ENCODE measurements at regions not wholly inside any gene's neighbourhood (a gene's known extent, or its start where the extent isn't known, plus 50 kb on each side); places are given as distances from the start of the nearest gene placed in this dataset.

DNA sequence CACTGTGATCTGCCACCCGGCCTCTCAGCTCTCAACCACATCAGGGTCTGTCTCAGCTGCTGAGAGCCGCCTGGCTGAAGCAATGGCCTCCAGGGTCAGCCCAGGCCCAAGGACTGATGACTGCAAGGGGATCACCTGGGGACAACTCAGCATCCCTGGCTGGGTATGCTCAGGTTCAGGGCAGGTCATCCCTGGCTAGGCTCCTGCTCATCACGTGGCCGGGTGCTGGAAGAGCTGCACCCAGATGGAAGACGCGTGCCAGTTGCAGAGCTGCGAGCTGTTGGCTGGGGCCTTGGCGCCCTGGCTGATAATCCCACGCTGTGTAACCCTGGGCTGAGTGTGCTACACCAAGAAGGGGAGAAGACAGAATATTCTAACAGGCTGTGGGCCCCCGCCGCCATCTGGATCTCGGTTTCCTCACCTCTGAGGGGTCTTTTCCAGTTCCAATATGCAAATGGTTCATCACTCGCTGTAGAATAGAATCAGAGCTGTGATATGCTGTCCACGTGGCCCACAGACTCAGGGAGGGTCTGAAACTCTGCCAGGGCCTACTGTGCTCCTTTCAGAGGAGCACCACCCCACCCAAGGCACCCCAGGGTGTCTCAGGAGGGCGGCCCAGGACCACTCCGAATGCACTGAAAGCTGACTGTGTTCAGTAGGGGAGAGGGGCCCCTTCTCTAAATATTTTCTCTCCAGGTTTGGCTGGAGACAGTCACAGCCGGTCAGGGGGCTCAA, 338.8 kb downstream of the BCOR start:
- ATAC-seq (no peak), DNase-seq (ENCODE audit: low read depth, low spot score) (no peak)
- no TSS peak for BruUV-seq (replicated peaks)
- Histone ChIP-seq H3K4me3 (replicated peaks in 1 of 2; ENCODE audit: low read depth in 1 of 2, low read length in 2 of 2) (no peak overlapping the region), H3K9me3 (ENCODE audit: control insufficient read depth in 1 of 2, insufficient read depth in 1 of 2, low read depth in 1 of 2, low read length in 2 of 2) (no peaks in the 10 kb centered on the region), H4K20me1 (ENCODE audit: insufficient read depth) (no peaks in the 10 kb centered on the region), H3K4me1 (ENCODE audit: control insufficient read depth in 1 of 2, insufficient read depth in 2 of 2, low read length in 2 of 2) (peaks cover 15 to 20% of the 10 kb centered on the region in 2 experiments; a peak in 3 of 4 replicates), H3K9ac (ENCODE audit: low read length) (no peak overlapping the region), H2AFZ (ENCODE audit: low read depth, low read length, poor library complexity, severe bottlenecking) (no peak overlapping the region), H3K4me2 (ENCODE audit: low read length) (no peak overlapping the region), H3K9me2 (ENCODE audit: insufficient read depth) (no peaks in the 10 kb centered on the region), H3K36me3 (ENCODE audit: control insufficient read depth in 1 of 2, insufficient read depth in 2 of 2, low read length in 2 of 2) (no peaks in the 10 kb centered on the region), H3K79me2 (ENCODE audit: insufficient read depth, low read length) (no peaks in the 10 kb centered on the region), H3K27ac (ENCODE audit: low read depth, low read length) (no peak overlapping the region), H3K27me3 (ENCODE audit: insufficient read depth, low read length) (no peaks in the 10 kb centered on the region)
- intact Hi-C loops (cut with micrococcal nuclease): no loop called here
- CTCF ChIA-PET: no interaction called here
- POLR2A ChIA-PET: no interaction called here
- RAD21 ChIA-PET (ENCODE audit: low non-redundant PET in 1 of 2, low total read pairs in 2 of 2, uncharacterized antibody in 2 of 2, unreplicated experiment in 2 of 2): no interaction called here
- TF ChIP-seq EGR1 (IDR thresholded peaks at IDR 0.05; ENCODE audit: low read depth): no peak
- TF ChIP-seq ELF1 (IDR thresholded peaks at IDR 0.05; ENCODE audit: borderline replicate concordance, low read depth): no peak
- no peak for TF ChIP-seq SP1 (IDR thresholded peaks at IDR 0.05; ENCODE audit: low read depth)
- TF ChIP-seq, protein P1, sequence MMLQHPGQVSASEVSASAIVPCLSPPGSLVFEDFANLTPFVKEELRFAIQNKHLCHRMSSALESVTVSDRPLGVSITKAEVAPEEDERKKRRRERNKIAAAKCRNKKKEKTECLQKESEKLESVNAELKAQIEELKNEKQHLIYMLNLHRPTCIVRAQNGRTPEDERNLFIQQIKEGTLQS (IDR thresholded peaks at IDR 0.05): no peak
- no peak for TF ChIP-seq POLR2A (IDR thresholded peaks at IDR 0.05; ENCODE audit: borderline replicate concordance, extremely low read depth, insufficient read depth, insufficient read length)
- no peak for TF ChIP-seq SIN3A (IDR thresholded peaks at IDR 0.05; ENCODE audit: low read depth)
- no peak for TF ChIP-seq YY1 (IDR thresholded peaks at IDR 0.05; ENCODE audit: extremely low read depth, insufficient replicate concordance, low read depth, low read length)
- TF ChIP-seq RAD21 (IDR thresholded peaks at IDR 0.05; ENCODE audit: low read depth): no peak
- TF ChIP-seq ZFX (IDR thresholded peaks at IDR 0.05): no peak
- no peak for TF ChIP-seq EZH2phosphoT487 (IDR thresholded peaks at IDR 0.05; ENCODE audit: borderline replicate concordance)
- TF ChIP-seq POLR2AphosphoS5 (IDR thresholded peaks at IDR 0.05; ENCODE audit: low read depth, low read length): no peak
- no peak for TF ChIP-seq ZNF274 (IDR thresholded peaks at IDR 0.05; ENCODE audit: low read depth, low read length)
- no peak for TF ChIP-seq SRF (IDR thresholded peaks at IDR 0.05; ENCODE audit: low read depth)
- TF ChIP-seq, protein P2, sequence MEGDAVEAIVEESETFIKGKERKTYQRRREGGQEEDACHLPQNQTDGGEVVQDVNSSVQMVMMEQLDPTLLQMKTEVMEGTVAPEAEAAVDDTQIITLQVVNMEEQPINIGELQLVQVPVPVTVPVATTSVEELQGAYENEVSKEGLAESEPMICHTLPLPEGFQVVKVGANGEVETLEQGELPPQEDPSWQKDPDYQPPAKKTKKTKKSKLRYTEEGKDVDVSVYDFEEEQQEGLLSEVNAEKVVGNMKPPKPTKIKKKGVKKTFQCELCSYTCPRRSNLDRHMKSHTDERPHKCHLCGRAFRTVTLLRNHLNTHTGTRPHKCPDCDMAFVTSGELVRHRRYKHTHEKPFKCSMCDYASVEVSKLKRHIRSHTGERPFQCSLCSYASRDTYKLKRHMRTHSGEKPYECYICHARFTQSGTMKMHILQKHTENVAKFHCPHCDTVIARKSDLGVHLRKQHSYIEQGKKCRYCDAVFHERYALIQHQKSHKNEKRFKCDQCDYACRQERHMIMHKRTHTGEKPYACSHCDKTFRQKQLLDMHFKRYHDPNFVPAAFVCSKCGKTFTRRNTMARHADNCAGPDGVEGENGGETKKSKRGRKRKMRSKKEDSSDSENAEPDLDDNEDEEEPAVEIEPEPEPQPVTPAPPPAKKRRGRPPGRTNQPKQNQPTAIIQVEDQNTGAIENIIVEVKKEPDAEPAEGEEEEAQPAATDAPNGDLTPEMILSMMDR (IDR thresholded peaks at IDR 0.05 in 2 of 3, conservative IDR thresholded peaks at IDR 0.05 in 1 of 3; ENCODE audit: borderline replicate concordance in 1 of 3, insufficient read depth in 1 of 3, low read depth in 2 of 3, low read length in 2 of 3): no peak
- TF ChIP-seq CEBPB (IDR thresholded peaks at IDR 0.05; ENCODE audit: low read depth): no peak
- TF ChIP-seq, protein P3, sequence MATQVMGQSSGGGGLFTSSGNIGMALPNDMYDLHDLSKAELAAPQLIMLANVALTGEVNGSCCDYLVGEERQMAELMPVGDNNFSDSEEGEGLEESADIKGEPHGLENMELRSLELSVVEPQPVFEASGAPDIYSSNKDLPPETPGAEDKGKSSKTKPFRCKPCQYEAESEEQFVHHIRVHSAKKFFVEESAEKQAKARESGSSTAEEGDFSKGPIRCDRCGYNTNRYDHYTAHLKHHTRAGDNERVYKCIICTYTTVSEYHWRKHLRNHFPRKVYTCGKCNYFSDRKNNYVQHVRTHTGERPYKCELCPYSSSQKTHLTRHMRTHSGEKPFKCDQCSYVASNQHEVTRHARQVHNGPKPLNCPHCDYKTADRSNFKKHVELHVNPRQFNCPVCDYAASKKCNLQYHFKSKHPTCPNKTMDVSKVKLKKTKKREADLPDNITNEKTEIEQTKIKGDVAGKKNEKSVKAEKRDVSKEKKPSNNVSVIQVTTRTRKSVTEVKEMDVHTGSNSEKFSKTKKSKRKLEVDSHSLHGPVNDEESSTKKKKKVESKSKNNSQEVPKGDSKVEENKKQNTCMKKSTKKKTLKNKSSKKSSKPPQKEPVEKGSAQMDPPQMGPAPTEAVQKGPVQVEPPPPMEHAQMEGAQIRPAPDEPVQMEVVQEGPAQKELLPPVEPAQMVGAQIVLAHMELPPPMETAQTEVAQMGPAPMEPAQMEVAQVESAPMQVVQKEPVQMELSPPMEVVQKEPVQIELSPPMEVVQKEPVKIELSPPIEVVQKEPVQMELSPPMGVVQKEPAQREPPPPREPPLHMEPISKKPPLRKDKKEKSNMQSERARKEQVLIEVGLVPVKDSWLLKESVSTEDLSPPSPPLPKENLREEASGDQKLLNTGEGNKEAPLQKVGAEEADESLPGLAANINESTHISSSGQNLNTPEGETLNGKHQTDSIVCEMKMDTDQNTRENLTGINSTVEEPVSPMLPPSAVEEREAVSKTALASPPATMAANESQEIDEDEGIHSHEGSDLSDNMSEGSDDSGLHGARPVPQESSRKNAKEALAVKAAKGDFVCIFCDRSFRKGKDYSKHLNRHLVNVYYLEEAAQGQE (IDR thresholded peaks at IDR 0.05; ENCODE audit: low read depth): no peak
- no peak for TF ChIP-seq JUND (IDR thresholded peaks at IDR 0.05)

Measured in HCT116 (cell line).